Ishikawa (cell line): ENCODE measurements at regions not wholly inside any gene's neighbourhood (a gene's known extent, or its start where the extent isn't known, plus 50 kb on each side); places are given as distances from the start of the nearest gene placed in this dataset.

ENCODE experiments used
- CEBPB ChIP-seq: IDR thresholded peaks from 2 replicates; pipeline ENCODE4 v1.6.1; 2012
- CREB1 ChIP-seq: IDR thresholded peaks from 2 replicates; pipeline ENCODE4 v1.6.1; 2012; ENCODE audit warnings: low read depth
- EGR1 ChIP-seq: IDR thresholded peaks from 2 replicates; pipeline ENCODE4 v1.6.1; 2012
- EP300 ChIP-seq: IDR thresholded peaks from 2 replicates; pipeline ENCODE4 v1.6.1; 2012; ENCODE audit warnings: borderline replicate concordance
- RAD21 ChIP-seq: IDR thresholded peaks from 2 replicates; pipeline ENCODE4 v1.6.1; 2012; ENCODE audit warnings: low read depth
- TCF12 ChIP-seq: IDR thresholded peaks from 2 replicates; pipeline ENCODE4 v1.6.1; 2012; ENCODE audit warnings: low read depth
- YY1 ChIP-seq: IDR thresholded peaks from 2 replicates; pipeline ENCODE4 v1.6.1; 2012; ENCODE audit warnings: low read depth

- TF ChIP-seq YY1 = no peak
- TF ChIP-seq EP300 = no peak
- no peak for TF ChIP-seq EGR1
- TF ChIP-seq RAD21 = no peak
- no peak for TF ChIP-seq TCF12
- no peak for TF ChIP-seq CEBPB
- TF ChIP-seq CREB1 = no peak
These were observed 343.1 kb downstream of the CCER1 start for GRCh38 chr12:90611891-90612290.
